ENCODE measurements at regions not wholly inside any gene's neighbourhood (a gene's known extent, or its start where the extent isn't known, plus 50 kb on each side); places are given as distances from the start of the nearest gene placed in this dataset.

GRCh38 chr12:65533177-65533883 lies 254.8 kb downstream of the MSRB3 start:
- no peaks in the 10 kb centered on the region for H3K9me3 Mint-ChIP-seq
- Histone ChIP-seq H3K27me3 (replicated peaks in 1 of 2; ENCODE audit: control insufficient read depth in 2 of 2, extremely low read depth in 1 of 2, insufficient read depth in 2 of 2, low read length in 1 of 2) (no peaks in the 10 kb centered on the region), H3K4me1 (ENCODE audit: control insufficient read depth in 1 of 2, extremely low read depth in 1 of 2, insufficient read depth in 2 of 2, low read length in 2 of 2) (no peaks in the 10 kb centered on the region), H3K4me3 (ENCODE audit: control insufficient read depth in 1 of 2, extremely low read depth in 1 of 2, low read length in 1 of 2) (no peak overlapping the region), H3K27ac (ENCODE audit: low read length) (no peak overlapping the region), H3K36me3 (ENCODE audit: control insufficient read depth in 2 of 2, extremely low read depth in 1 of 2, insufficient read depth in 1 of 2, low read length in 1 of 2) (no peaks in the 10 kb centered on the region), H3K9me3 (no peaks in the 10 kb centered on the region)
- ChIA-PET POLR2A (interaction anchor here in 1 of 2 donors (0.7 kb wide), 1 partner anchor 213 kb away, joined by 3 read pairs; no protein-coding TSS in a partner anchor), CTCF (no interaction called here)
- 86% methylated on average over 7 of the region's 10 CpGs for WGBS (ENCODE audit: insufficient coverage)
- no peak overlapping the region for H3K27ac Mint-ChIP-seq
- peaks cover 0 to 10% of the 10 kb centered on the region in 2 donors for H3K27me3 Mint-ChIP-seq
- no peak overlapping the region for H3K4me3 Mint-ChIP-seq
- H3K36me3 Mint-ChIP-seq = no peaks in the 10 kb centered on the region
- DNase-seq = no peak
- ATAC-seq (replicated peaks in 1 of 4) = no peak
- peaks cover 0 to 5% (median 0%) of the 10 kb centered on the region in 3 donors for H3K4me1 Mint-ChIP-seq

GRCh38 chr12:65534238-65534841 lies 255.9 kb downstream of the MSRB3 start:
- no peak for DNase-seq
- 60% methylated on average over 5 of the region's 8 CpGs for WGBS (ENCODE audit: insufficient coverage)
- no peak overlapping the region for H3K27ac Mint-ChIP-seq
- peaks cover 0 to 10% of the 10 kb centered on the region in 2 donors for H3K27me3 Mint-ChIP-seq
- no peak overlapping the region for H3K4me3 Mint-ChIP-seq
- H3K27me3 ChIP-seq (replicated peaks in 1 of 2; ENCODE audit: control insufficient read depth in 2 of 2, extremely low read depth in 1 of 2, insufficient read depth in 2 of 2, low read length in 1 of 2) = no peaks in the 10 kb centered on the region
- peaks cover 0 to 5% (median 0%) of the 10 kb centered on the region in 3 donors for H3K4me1 Mint-ChIP-seq
- no peak overlapping the region for H3K4me3 ChIP-seq (ENCODE audit: control insufficient read depth in 1 of 2, extremely low read depth in 1 of 2, low read length in 1 of 2)
- no peaks in the 10 kb centered on the region for H3K36me3 ChIP-seq (ENCODE audit: control insufficient read depth in 2 of 2, extremely low read depth in 1 of 2, insufficient read depth in 1 of 2, low read length in 1 of 2)
- no peaks in the 10 kb centered on the region for H3K36me3 Mint-ChIP-seq
- ChIA-PET POLR2A (no interaction called here), CTCF (no interaction called here)
- H3K9me3 ChIP-seq = no peaks in the 10 kb centered on the region
- no peaks in the 10 kb centered on the region for H3K4me1 ChIP-seq (ENCODE audit: control insufficient read depth in 1 of 2, extremely low read depth in 1 of 2, insufficient read depth in 2 of 2, low read length in 2 of 2)
- ATAC-seq (replicated peaks in 1 of 4) = no peak
- peaks cover 0 to 8% (median 2%) of the 10 kb centered on the region in 3 donors for H3K9me3 Mint-ChIP-seq
- no peak overlapping the region for H3K27ac ChIP-seq (ENCODE audit: low read length)

GRCh38 chr12:65535946-65536345 lies 257.5 kb downstream of the MSRB3 start:
- ATAC-seq (replicated peaks in 1 of 4) = no peak
- Mint-ChIP-seq H3K4me1 (peaks cover 0 to 5% (median 0%) of the 10 kb centered on the region in 3 donors), H3K4me3 (no peak overlapping the region), H3K27ac (no peak overlapping the region), H3K36me3 (no peaks in the 10 kb centered on the region), H3K9me3 (peaks cover 0 to 23% (median 14%) of the 10 kb centered on the region in 3 donors), H3K27me3 (peaks cover 0 to 3% of the 10 kb centered on the region in 2 donors)
- Histone ChIP-seq H3K36me3 (ENCODE audit: control insufficient read depth in 2 of 2, extremely low read depth in 1 of 2, insufficient read depth in 1 of 2, low read length in 1 of 2) (no peaks in the 10 kb centered on the region), H3K4me3 (ENCODE audit: control insufficient read depth in 1 of 2, extremely low read depth in 1 of 2, low read length in 1 of 2) (no peak overlapping the region), H3K27ac (ENCODE audit: low read length) (no peak overlapping the region), H3K4me1 (ENCODE audit: control insufficient read depth in 1 of 2, extremely low read depth in 1 of 2, insufficient read depth in 2 of 2, low read length in 2 of 2) (no peaks in the 10 kb centered on the region), H3K9me3 (no peaks in the 10 kb centered on the region), H3K27me3 (replicated peaks in 1 of 2; ENCODE audit: control insufficient read depth in 2 of 2, extremely low read depth in 1 of 2, insufficient read depth in 2 of 2, low read length in 1 of 2) (no peaks in the 10 kb centered on the region)
- WGBS (ENCODE audit: insufficient coverage) = 80% methylated on average over 1 of the region's 2 CpGs
- ChIA-PET CTCF (no interaction called here), POLR2A (no interaction called here)
- DNase-seq = no peak

DNA sequence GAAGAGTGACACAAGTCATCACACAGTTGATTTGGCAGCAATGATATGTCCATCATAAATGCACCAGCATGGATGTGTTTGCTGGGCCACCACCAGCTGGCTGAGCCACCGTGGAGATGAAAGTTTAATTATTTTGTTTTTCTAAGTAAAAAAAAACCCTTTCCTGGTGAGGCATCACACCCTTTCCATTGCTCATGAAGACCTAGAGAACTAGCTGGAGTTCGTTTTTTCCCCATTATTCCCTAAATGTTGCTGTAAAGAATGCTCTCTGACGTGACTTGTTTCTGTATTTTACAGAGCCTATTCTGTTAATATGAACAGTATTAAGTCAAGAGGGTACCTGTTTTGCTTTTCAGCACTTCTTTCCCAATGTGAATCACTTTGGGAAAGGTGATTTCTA lies 257.9 kb downstream of the MSRB3 start:
- H3K27me3 Mint-ChIP-seq = no peaks in the 10 kb centered on the region
- H3K27ac Mint-ChIP-seq = no peak overlapping the region
- H3K27ac ChIP-seq (ENCODE audit: low read length) = no peak overlapping the region
- peaks cover 0 to 26% (median 14%) of the 10 kb centered on the region in 3 donors for H3K9me3 Mint-ChIP-seq
- H3K9me3 ChIP-seq = no peaks in the 10 kb centered on the region
- H3K36me3 ChIP-seq (ENCODE audit: control insufficient read depth in 2 of 2, extremely low read depth in 1 of 2, insufficient read depth in 1 of 2, low read length in 1 of 2) = no peaks in the 10 kb centered on the region
- POLR2A ChIA-PET = no interaction called here
- CTCF ChIA-PET = no interaction called here
- peaks cover 0 to 5% (median 0%) of the 10 kb centered on the region in 3 donors for H3K4me1 Mint-ChIP-seq
- H3K4me3 Mint-ChIP-seq = no peak overlapping the region
- H3K4me3 ChIP-seq (ENCODE audit: control insufficient read depth in 1 of 2, extremely low read depth in 1 of 2, low read length in 1 of 2) = no peak overlapping the region
- no peak for ATAC-seq (replicated peaks in 1 of 4)
- no peak for DNase-seq
- no peaks in the 10 kb centered on the region for H3K4me1 ChIP-seq (ENCODE audit: control insufficient read depth in 1 of 2, extremely low read depth in 1 of 2, insufficient read depth in 2 of 2, low read length in 2 of 2)
- H3K36me3 Mint-ChIP-seq = no peaks in the 10 kb centered on the region
- H3K27me3 ChIP-seq (replicated peaks in 1 of 2; ENCODE audit: control insufficient read depth in 2 of 2, extremely low read depth in 1 of 2, insufficient read depth in 2 of 2, low read length in 1 of 2) = no peaks in the 10 kb centered on the region
- no CpG with 5 or more reads among the region's 3 CpGs for WGBS (ENCODE audit: insufficient coverage)

GRCh38 chr12:65536876-65537681 lies 258.6 kb downstream of the MSRB3 start:
- Histone ChIP-seq H3K27ac (ENCODE audit: low read length) (no peak overlapping the region), H3K4me1 (ENCODE audit: control insufficient read depth in 1 of 2, extremely low read depth in 1 of 2, insufficient read depth in 2 of 2, low read length in 2 of 2) (no peaks in the 10 kb centered on the region), H3K36me3 (ENCODE audit: control insufficient read depth in 2 of 2, extremely low read depth in 1 of 2, insufficient read depth in 1 of 2, low read length in 1 of 2) (no peaks in the 10 kb centered on the region), H3K9me3 (no peaks in the 10 kb centered on the region), H3K27me3 (replicated peaks in 1 of 2; ENCODE audit: control insufficient read depth in 2 of 2, extremely low read depth in 1 of 2, insufficient read depth in 2 of 2, low read length in 1 of 2) (no peaks in the 10 kb centered on the region), H3K4me3 (ENCODE audit: control insufficient read depth in 1 of 2, extremely low read depth in 1 of 2, low read length in 1 of 2) (no peak overlapping the region)
- DNase-seq = no peak
- Mint-ChIP-seq H3K9me3 (peaks cover 0 to 26% (median 14%) of the 10 kb centered on the region in 3 donors), H3K4me3 (no peak overlapping the region), H3K4me1 (peaks cover 0 to 5% (median 0%) of the 10 kb centered on the region in 3 donors), H3K27ac (no peak overlapping the region), H3K36me3 (no peaks in the 10 kb centered on the region), H3K27me3 (no peaks in the 10 kb centered on the region)
- ChIA-PET CTCF (no interaction called here), POLR2A (no interaction called here)
- no CpG with 5 or more reads among the region's 6 CpGs for WGBS (ENCODE audit: insufficient coverage)
- no peak for ATAC-seq (replicated peaks in 1 of 4)

DNA sequence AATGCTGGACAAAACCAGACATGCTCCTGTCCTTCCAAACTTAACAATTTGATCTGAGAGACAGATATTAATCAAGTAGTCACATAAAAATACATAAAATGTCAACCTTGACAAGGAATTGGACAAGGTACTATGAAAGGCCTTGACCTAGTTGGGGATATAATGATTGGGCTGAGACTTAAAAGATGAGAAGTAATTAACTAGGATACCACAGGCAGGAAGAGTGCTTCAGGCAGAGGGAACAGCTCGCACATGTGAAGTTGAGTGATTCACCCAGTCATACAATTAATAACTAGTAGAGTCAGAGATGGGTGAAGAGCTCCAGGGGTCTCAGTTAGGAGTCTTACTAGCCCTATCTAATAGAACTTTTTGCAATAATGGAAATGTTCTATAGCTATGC lies 259.5 kb downstream of the MSRB3 start:
- DNase-seq (no peak), ATAC-seq (replicated peaks in 1 of 4) (no peak)
- Histone ChIP-seq H3K27ac (ENCODE audit: low read length) (no peak overlapping the region), H3K36me3 (ENCODE audit: control insufficient read depth in 2 of 2, extremely low read depth in 1 of 2, insufficient read depth in 1 of 2, low read length in 1 of 2) (no peaks in the 10 kb centered on the region), H3K27me3 (replicated peaks in 1 of 2; ENCODE audit: control insufficient read depth in 2 of 2, extremely low read depth in 1 of 2, insufficient read depth in 2 of 2, low read length in 1 of 2) (no peaks in the 10 kb centered on the region), H3K4me1 (ENCODE audit: control insufficient read depth in 1 of 2, extremely low read depth in 1 of 2, insufficient read depth in 2 of 2, low read length in 2 of 2) (no peaks in the 10 kb centered on the region), H3K9me3 (no peaks in the 10 kb centered on the region), H3K4me3 (ENCODE audit: control insufficient read depth in 1 of 2, extremely low read depth in 1 of 2, low read length in 1 of 2) (no peak overlapping the region)
- CTCF ChIA-PET = no interaction called here
- no CpG with 5 or more reads among the region's 1 CpG for WGBS (ENCODE audit: insufficient coverage)
- no peaks in the 10 kb centered on the region for H3K36me3 Mint-ChIP-seq
- peaks cover 0 to 5% (median 0%) of the 10 kb centered on the region in 3 donors for H3K4me1 Mint-ChIP-seq
- H3K4me3 Mint-ChIP-seq = no peak overlapping the region
- H3K9me3 Mint-ChIP-seq = peaks cover 0 to 26% (median 14%) of the 10 kb centered on the region in 3 donors
- no peaks in the 10 kb centered on the region for H3K27me3 Mint-ChIP-seq
- POLR2A ChIA-PET = no interaction called here
- no peak overlapping the region for H3K27ac Mint-ChIP-seq

Data from T-cell (primary cell).